Sigmoid colon (tissue), 4 donors: ENCODE measurements at regions not wholly inside any gene's neighbourhood (a gene's known extent, or its start where the extent isn't known, plus 50 kb on each side); places are given as distances from the start of the nearest gene placed in this dataset.
"Not testable (repeated sequence)": the region's sequence is repeated elsewhere in the genome, so short reads cannot be mapped to it uniquely, and the experiment has no call there.

Experiments used
- POLR2AphosphoS5 ChIP-seq, 4 donors: sonication (generic); formaldehyde crosslinking; IDR thresholded peaks; one replicate each; pipeline ENCODE4 v1.6.1; 2017; ENCODE audit warnings: antibody characterized with exemption in 4 of 4
- TF ChIP-seq, protein P1 (sequence below), 4 experiments: fragments of 450-650 bp in 3 of 4; fragments of 200-600 bp in 1 of 4; IDR thresholded peaks; one replicate each; pipeline ENCODE4 v1.5.1; 2016 to 2019; ENCODE audit warnings: antibody characterized with exemption in 4 of 4, mild to moderate bottlenecking in 3 of 4, moderate library complexity in 2 of 4

DNA sequence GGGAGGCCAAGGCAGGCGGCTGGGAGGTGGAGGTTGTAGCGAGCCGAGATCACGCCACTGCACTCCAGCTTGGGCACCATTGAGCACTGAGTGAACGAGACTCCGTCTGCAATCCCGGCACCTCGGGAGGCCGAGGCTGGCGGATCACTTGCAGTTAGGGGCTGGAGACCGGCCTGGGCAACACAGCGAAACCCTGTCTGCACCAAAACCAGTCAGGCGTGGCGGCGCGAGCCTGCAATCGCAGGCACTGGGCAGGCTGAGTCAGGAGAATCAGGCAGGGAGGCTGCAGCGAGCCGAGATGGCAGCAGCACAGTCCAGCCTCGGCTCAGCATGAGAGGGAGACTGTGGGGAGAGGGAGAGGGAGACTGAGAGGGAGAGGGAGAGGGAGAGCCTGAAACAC lies 126.0 kb upstream of the PTPRG start:
- TF ChIP-seq, protein P1, sequence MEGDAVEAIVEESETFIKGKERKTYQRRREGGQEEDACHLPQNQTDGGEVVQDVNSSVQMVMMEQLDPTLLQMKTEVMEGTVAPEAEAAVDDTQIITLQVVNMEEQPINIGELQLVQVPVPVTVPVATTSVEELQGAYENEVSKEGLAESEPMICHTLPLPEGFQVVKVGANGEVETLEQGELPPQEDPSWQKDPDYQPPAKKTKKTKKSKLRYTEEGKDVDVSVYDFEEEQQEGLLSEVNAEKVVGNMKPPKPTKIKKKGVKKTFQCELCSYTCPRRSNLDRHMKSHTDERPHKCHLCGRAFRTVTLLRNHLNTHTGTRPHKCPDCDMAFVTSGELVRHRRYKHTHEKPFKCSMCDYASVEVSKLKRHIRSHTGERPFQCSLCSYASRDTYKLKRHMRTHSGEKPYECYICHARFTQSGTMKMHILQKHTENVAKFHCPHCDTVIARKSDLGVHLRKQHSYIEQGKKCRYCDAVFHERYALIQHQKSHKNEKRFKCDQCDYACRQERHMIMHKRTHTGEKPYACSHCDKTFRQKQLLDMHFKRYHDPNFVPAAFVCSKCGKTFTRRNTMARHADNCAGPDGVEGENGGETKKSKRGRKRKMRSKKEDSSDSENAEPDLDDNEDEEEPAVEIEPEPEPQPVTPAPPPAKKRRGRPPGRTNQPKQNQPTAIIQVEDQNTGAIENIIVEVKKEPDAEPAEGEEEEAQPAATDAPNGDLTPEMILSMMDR (IDR thresholded peaks at IDR 0.05), result not testable (repeated sequence)
- TF ChIP-seq POLR2AphosphoS5 (IDR thresholded peaks at IDR 0.05), result not testable (repeated sequence)
